WTC11 (cell line): ENCODE measurements at regions not wholly inside any gene's neighbourhood (a gene's known extent, or its start where the extent isn't known, plus 50 kb on each side); places are given as distances from the start of the nearest gene placed in this dataset.

Experiments
- ATAC-seq: fragments of 200-7000 bp; cut with Tn5 transposase; 2 replicates; pipeline ENCODE4 v1.10.0; 2021; ENCODE audit warnings: mild to moderate bottlenecking, moderate library complexity
- CTCF ChIA-PET: fragments of 300-600 bp; sonication (Branson Sonifier 250); formaldehyde crosslinking; loops from one replicate; lab custom pipeline; 2021; ENCODE audit warnings: antibody characterized with exemption; lab: Charles Lee
- POLR2A ChIA-PET: fragments of 350-600 bp; sonication (Branson Sonifier 250); formaldehyde crosslinking; loops from one replicate; lab custom pipeline; 2021; ENCODE audit warnings: antibody characterized with exemption; lab: Charles Lee
- DNase-seq: peaks from one replicate; pipeline ENCODE4 v3.0.0; 2021; ENCODE audit warnings: low spot score
- H3K27ac Mint-ChIP-seq: 2 replicates; pipeline ENCODE4 v1.8.0; 2021; ENCODE audit warnings: mixed read lengths
- H3K27me3 Mint-ChIP-seq: 2 replicates; pipeline ENCODE4 v1.8.0; 2021; ENCODE audit warnings: low read depth, mild to moderate bottlenecking, moderate library complexity, mixed read lengths
- H3K36me3 Mint-ChIP-seq: 2 replicates; pipeline ENCODE4 v1.8.0; 2021; ENCODE audit warnings: mixed read lengths
- H3K4me1 Mint-ChIP-seq: 2 replicates; pipeline ENCODE4 v1.8.0; 2022; ENCODE audit warnings: mixed read lengths
- H3K4me3 Mint-ChIP-seq: 2 replicates; pipeline ENCODE4 v1.8.0; 2021; ENCODE audit warnings: mild to moderate bottlenecking, moderate library complexity, mixed read lengths
- H3K9me3 Mint-ChIP-seq: 2 replicates; pipeline ENCODE4 v1.8.0; 2021; ENCODE audit warnings: mixed read lengths
- ATF1 ChIP-seq: sonication (generic); formaldehyde crosslinking; IDR thresholded peaks from 2 replicates; pipeline ENCODE4 v1.8.1; 2023; ENCODE audit warnings: mild to moderate bottlenecking, moderate library complexity, missing genetic modification reagents
- ATF3 ChIP-seq: sonication (generic); formaldehyde crosslinking; conservative IDR thresholded peaks from 2 replicates; pipeline ENCODE4 v1.8.1; 2022; ENCODE audit warnings: mild to moderate bottlenecking, missing genetic modification reagents
- CREM ChIP-seq: sonication (generic); formaldehyde crosslinking; IDR thresholded peaks from 2 replicates; pipeline ENCODE4 v1.8.1; 2022; ENCODE audit warnings: mild to moderate bottlenecking, missing genetic modification reagents, moderate library complexity
- ERG ChIP-seq: fragments of 250-450 bp; sonication (Bioruptor Pico); IDR thresholded peaks from 2 replicates; pipeline ENCODE4 v1.8.0; 2021; ENCODE audit warnings: mild to moderate bottlenecking
- ESRRA ChIP-seq: sonication (generic); formaldehyde crosslinking; IDR thresholded peaks from 2 replicates; pipeline ENCODE4 v1.8.1; 2022; ENCODE audit warnings: mild to moderate bottlenecking, missing genetic modification reagents, borderline replicate concordance
- ETV6 ChIP-seq: sonication (generic); formaldehyde crosslinking; IDR thresholded peaks from 2 replicates; pipeline ENCODE4 v1.8.1; 2022; ENCODE audit warnings: mild to moderate bottlenecking, missing genetic modification reagents
- FOXP1 ChIP-seq: sonication (generic); formaldehyde crosslinking; IDR thresholded peaks from 2 replicates; pipeline ENCODE4 v1.8.0; 2022; ENCODE audit warnings: missing genetic modification reagents, mild to moderate bottlenecking, moderate library complexity, borderline replicate concordance
- GTF2I ChIP-seq: fragments of 250-450 bp; sonication (Bioruptor Pico); conservative IDR thresholded peaks from 2 replicates; pipeline ENCODE4 v1.4.0; 2021; ENCODE audit warnings: mild to moderate bottlenecking
- HMGXB4 ChIP-seq: sonication (generic); formaldehyde crosslinking; IDR thresholded peaks from 2 replicates; pipeline ENCODE4 v1.8.1; 2023; ENCODE audit warnings: mild to moderate bottlenecking, moderate library complexity, missing genetic modification reagents
- JAZF1 ChIP-seq: fragments of 250-450 bp; sonication (Bioruptor Pico); IDR thresholded peaks from 2 replicates; pipeline ENCODE4 v1.9.0; 2021; ENCODE audit warnings: moderate library complexity, mild to moderate bottlenecking, inconsistent platforms
- JUN ChIP-seq: sonication (generic); formaldehyde crosslinking; IDR thresholded peaks from 2 replicates; pipeline ENCODE4 v1.8.0; 2023; ENCODE audit warnings: mild to moderate bottlenecking, missing genetic modification reagents
- NFE2L1 ChIP-seq: sonication (generic); formaldehyde crosslinking; IDR thresholded peaks from 2 replicates; pipeline ENCODE4 v1.8.1; 2023; ENCODE audit warnings: missing genetic modification reagents
- NR2C2 ChIP-seq: sonication (generic); formaldehyde crosslinking; IDR thresholded peaks from 2 replicates; pipeline ENCODE4 v1.8.0; 2022; ENCODE audit warnings: mild to moderate bottlenecking, missing genetic modification reagents
- OVOL2 ChIP-seq: fragments of 250-450 bp; sonication (Bioruptor Pico); IDR thresholded peaks from 2 replicates; pipeline ENCODE4 v1.9.0; 2021; ENCODE audit warnings: mild to moderate bottlenecking, borderline replicate concordance
- SP1 ChIP-seq: sonication (generic); formaldehyde crosslinking; conservative IDR thresholded peaks from 2 replicates; pipeline ENCODE4 v1.8.1; 2022; ENCODE audit warnings: missing genetic modification reagents
- TEAD1 ChIP-seq: sonication (generic); formaldehyde crosslinking; IDR thresholded peaks from 2 replicates; pipeline ENCODE4 v1.8.0; 2022; ENCODE audit warnings: mild to moderate bottlenecking, missing genetic modification reagents
- TEAD4 ChIP-seq: sonication (generic); formaldehyde crosslinking; IDR thresholded peaks from 2 replicates; pipeline ENCODE4 v1.8.0; 2022; ENCODE audit warnings: mild to moderate bottlenecking, missing genetic modification reagents
- ZNF317 ChIP-seq: sonication (generic); formaldehyde crosslinking; IDR thresholded peaks from 2 replicates; pipeline ENCODE4 v1.8.1; 2023; ENCODE audit warnings: low read depth, mild to moderate bottlenecking, moderate library complexity, missing genetic modification reagents, borderline replicate concordance
- TF ChIP-seq, protein P1 (sequence below): sonication (generic); formaldehyde crosslinking; IDR thresholded peaks from 2 replicates; pipeline ENCODE4 v1.8.0; 2022; ENCODE audit warnings: mild to moderate bottlenecking, missing genetic modification reagents
- TF ChIP-seq, protein P2 (sequence below): sonication (generic); formaldehyde crosslinking; IDR thresholded peaks from 2 replicates; pipeline ENCODE4 v1.8.1; 2022; ENCODE audit warnings: missing genetic modification reagents, borderline replicate concordance
- TF ChIP-seq, protein P3 (sequence below): sonication (generic); formaldehyde crosslinking; IDR thresholded peaks from 2 replicates; pipeline ENCODE4 v1.8.0; 2022; ENCODE audit warnings: mild to moderate bottlenecking, missing genetic modification reagents
- TF ChIP-seq, protein P4 (sequence below): fragments of 250-450 bp; sonication (Bioruptor Pico); IDR thresholded peaks from 2 replicates; pipeline ENCODE4 v1.9.0; 2021; ENCODE audit warnings: moderate library complexity, mild to moderate bottlenecking, inconsistent platforms, borderline replicate concordance

GRCh38 chrX:45872480-45872879 lies 671.8 kb upstream of the DIPK2B start (continued):
- TF ChIP-seq, protein P1, sequence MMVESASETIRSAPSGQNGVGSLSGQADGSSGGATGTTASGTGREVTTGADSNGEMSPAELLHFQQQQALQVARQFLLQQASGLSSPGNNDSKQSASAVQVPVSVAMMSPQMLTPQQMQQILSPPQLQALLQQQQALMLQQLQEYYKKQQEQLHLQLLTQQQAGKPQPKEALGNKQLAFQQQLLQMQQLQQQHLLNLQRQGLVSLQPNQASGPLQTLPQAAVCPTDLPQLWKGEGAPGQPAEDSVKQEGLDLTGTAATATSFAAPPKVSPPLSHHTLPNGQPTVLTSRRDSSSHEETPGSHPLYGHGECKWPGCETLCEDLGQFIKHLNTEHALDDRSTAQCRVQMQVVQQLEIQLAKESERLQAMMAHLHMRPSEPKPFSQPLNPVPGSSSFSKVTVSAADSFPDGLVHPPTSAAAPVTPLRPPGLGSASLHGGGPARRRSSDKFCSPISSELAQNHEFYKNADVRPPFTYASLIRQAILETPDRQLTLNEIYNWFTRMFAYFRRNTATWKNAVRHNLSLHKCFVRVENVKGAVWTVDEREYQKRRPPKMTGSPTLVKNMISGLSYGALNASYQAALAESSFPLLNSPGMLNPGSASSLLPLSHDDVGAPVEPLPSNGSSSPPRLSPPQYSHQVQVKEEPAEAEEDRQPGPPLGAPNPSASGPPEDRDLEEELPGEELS (CRISPR knock-in tag): no peak
- no peak for TF ChIP-seq FOXP1
- TF ChIP-seq TEAD4 (CRISPR knock-in tag): no peak

GRCh38 chrX:45868425-45868824 lies 667.7 kb upstream of the DIPK2B start:
- no peaks in the 10 kb centered on the region; the same call in 1 of the 2 replicates for H3K4me1 Mint-ChIP-seq
- H3K27me3 Mint-ChIP-seq: no peaks in the 10 kb centered on the region
- ATAC-seq (no peak), DNase-seq (no peak)
- no peak overlapping the region for H3K4me3 Mint-ChIP-seq
- POLR2A ChIA-PET: no interaction called here
- no peaks in the 10 kb centered on the region for H3K9me3 Mint-ChIP-seq
- H3K27ac Mint-ChIP-seq: no peak overlapping the region
- CTCF ChIA-PET: no interaction called here
- no peaks in the 10 kb centered on the region for H3K36me3 Mint-ChIP-seq
- TF ChIP-seq ESRRA (CRISPR knock-in tag) (no peak), JAZF1 (CRISPR knock-in tag) (no peak), ERG (CRISPR knock-in tag) (no peak)

- DNase-seq (peak; percentile 11), ATAC-seq (peak; percentile 57)
- Mint-ChIP-seq H3K4me3 (no peak overlapping the region), H3K27me3 (no peaks in the 10 kb centered on the region), H3K9me3 (no peaks in the 10 kb centered on the region), H3K27ac (no peak overlapping the region), H3K4me1 (peaks cover 13% of the 10 kb centered on the region), H3K36me3 (no peaks in the 10 kb centered on the region)
- POLR2A ChIA-PET: no interaction called here
- TF ChIP-seq ATF3 (CRISPR knock-in tag) (no peak), NFE2L1 (no peak), ETV6 (CRISPR knock-in tag) (no peak), NR2C2 (CRISPR knock-in tag) (no peak)
- TF ChIP-seq, protein P2, sequence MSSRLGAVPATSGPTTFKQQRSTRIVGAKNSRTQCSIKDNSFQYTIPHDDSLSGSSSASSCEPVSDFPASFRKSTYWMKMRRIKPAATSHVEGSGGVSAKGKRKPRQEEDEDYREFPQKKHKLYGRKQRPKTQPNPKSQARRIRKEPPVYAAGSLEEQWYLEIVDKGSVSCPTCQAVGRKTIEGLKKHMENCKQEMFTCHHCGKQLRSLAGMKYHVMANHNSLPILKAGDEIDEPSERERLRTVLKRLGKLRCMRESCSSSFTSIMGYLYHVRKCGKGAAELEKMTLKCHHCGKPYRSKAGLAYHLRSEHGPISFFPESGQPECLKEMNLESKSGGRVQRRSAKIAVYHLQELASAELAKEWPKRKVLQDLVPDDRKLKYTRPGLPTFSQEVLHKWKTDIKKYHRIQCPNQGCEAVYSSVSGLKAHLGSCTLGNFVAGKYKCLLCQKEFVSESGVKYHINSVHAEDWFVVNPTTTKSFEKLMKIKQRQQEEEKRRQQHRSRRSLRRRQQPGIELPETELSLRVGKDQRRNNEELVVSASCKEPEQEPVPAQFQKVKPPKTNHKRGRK (CRISPR knock-in tag): no peak
- CTCF ChIA-PET: no interaction called here
Observed at GRCh38 chrX:45862801-45863200, 662.1 kb upstream of the DIPK2B start.

- no peaks in the 10 kb centered on the region for H3K36me3 Mint-ChIP-seq
- TF ChIP-seq CREM: no peak
- no peak for TF ChIP-seq OVOL2 (CRISPR knock-in tag)
- TF ChIP-seq ATF1 (CRISPR knock-in tag): no peak
- TF ChIP-seq, protein P3, sequence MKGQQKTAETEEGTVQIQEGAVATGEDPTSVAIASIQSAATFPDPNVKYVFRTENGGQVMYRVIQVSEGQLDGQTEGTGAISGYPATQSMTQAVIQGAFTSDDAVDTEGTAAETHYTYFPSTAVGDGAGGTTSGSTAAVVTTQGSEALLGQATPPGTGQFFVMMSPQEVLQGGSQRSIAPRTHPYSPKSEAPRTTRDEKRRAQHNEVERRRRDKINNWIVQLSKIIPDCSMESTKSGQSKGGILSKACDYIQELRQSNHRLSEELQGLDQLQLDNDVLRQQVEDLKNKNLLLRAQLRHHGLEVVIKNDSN: no peak
- no peak for TF ChIP-seq SP1 (CRISPR knock-in tag)
- TF ChIP-seq HMGXB4 (CRISPR knock-in tag): no peak
- no peak for TF ChIP-seq ZNF317
- TF ChIP-seq, protein P4, sequence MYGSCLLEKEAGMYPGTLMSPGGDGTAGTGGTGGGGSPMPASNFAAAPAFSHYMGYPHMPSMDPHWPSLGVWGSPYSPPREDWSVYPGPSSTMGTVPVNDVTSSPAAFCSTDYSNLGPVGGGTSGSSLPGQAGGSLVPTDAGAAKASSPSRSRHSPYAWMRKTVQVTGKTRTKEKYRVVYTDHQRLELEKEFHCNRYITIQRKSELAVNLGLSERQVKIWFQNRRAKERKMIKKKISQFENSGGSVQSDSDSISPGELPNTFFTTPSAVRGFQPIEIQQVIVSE: no peak
- no peak for TF ChIP-seq TEAD1 (CRISPR knock-in tag)
- TF ChIP-seq GTF2I (CRISPR knock-in tag): no peak
- no peak for TF ChIP-seq NR2C2 (CRISPR knock-in tag)
- no peak for TF ChIP-seq JUN (CRISPR knock-in tag)
- TF ChIP-seq, protein P2 (CRISPR knock-in tag): no peak
Observed at GRCh38 chrX:45860450-45860849, 659.8 kb upstream of the DIPK2B start.

More at GRCh38 chrX:45860450-45860849, 659.8 kb upstream of the DIPK2B start:
- Mint-ChIP-seq H3K27me3 (no peaks in the 10 kb centered on the region), H3K4me3 (no peak overlapping the region), H3K9me3 (no peaks in the 10 kb centered on the region), H3K27ac (no peak overlapping the region), H3K4me1 (peaks cover 23% of the 10 kb centered on the region)
- ATAC-seq: no peak
- ChIA-PET CTCF (no interaction called here), POLR2A (no interaction called here)
- no peak for DNase-seq
